ENCODE measurements at regions not wholly inside any gene's neighbourhood (a gene's known extent, or its start where the extent isn't known, plus 50 kb on each side); places are given as distances from the start of the nearest gene placed in this dataset.

GRCh38 chr4:174041555-174042105, 241.8 kb downstream of the FBXO8 start:
- TF ChIP-seq CREB5 (CRISPR knock-in tag; IDR thresholded peaks at IDR 0.05; ENCODE audit: low read depth): no peak
- ATAC-seq: no peak

GRCh38 chr4:174040287-174040686, 243.2 kb downstream of the FBXO8 start:
- TF ChIP-seq ZNF565 (CRISPR knock-in tag; conservative IDR thresholded peaks at IDR 0.05; ENCODE audit: low read depth) (no peak), PATZ1 (CRISPR knock-in tag; IDR thresholded peaks at IDR 0.05; ENCODE audit: borderline replicate concordance) (no peak)
- ATAC-seq: no peak

- TF ChIP-seq CSRNP3 (CRISPR knock-in tag; IDR thresholded peaks at IDR 0.05) (no peak), RARB (CRISPR knock-in tag; IDR thresholded peaks at IDR 0.05) (no peak), TCF4 (CRISPR knock-in tag; IDR thresholded peaks at IDR 0.05; ENCODE audit: borderline replicate concordance) (no peak), GLIS3 (CRISPR knock-in tag; IDR thresholded peaks at IDR 0.05) (no peak), OSR1 (CRISPR knock-in tag; IDR thresholded peaks at IDR 0.05) (no peak), ZNF70 (CRISPR knock-in tag; IDR thresholded peaks at IDR 0.05) (no peak), POU6F1 (CRISPR knock-in tag; IDR thresholded peaks at IDR 0.05; ENCODE audit: borderline replicate concordance, low read depth) (no peak), ZC3H10 (CRISPR knock-in tag; IDR thresholded peaks at IDR 0.05) (no peak), SNAI2 (CRISPR knock-in tag; IDR thresholded peaks at IDR 0.05) (no peak), PATZ1 (CRISPR knock-in tag; IDR thresholded peaks at IDR 0.05; ENCODE audit: borderline replicate concordance) (no peak), ESRRG (CRISPR knock-in tag; IDR thresholded peaks at IDR 0.05) (no peak), ARNTL (CRISPR knock-in tag; IDR thresholded peaks at IDR 0.05; ENCODE audit: borderline replicate concordance, low read depth) (no peak), ZNF8 (CRISPR knock-in tag; IDR thresholded peaks at IDR 0.05) (no peak), ZNF565 (CRISPR knock-in tag; conservative IDR thresholded peaks at IDR 0.05; ENCODE audit: low read depth) (no peak), TOX (CRISPR knock-in tag; IDR thresholded peaks at IDR 0.05; ENCODE audit: borderline replicate concordance) (no peak), CREB5 (CRISPR knock-in tag; IDR thresholded peaks at IDR 0.05; ENCODE audit: low read depth) (no peak), BACH2 (CRISPR knock-in tag; IDR thresholded peaks at IDR 0.05; ENCODE audit: borderline replicate concordance) (no peak), ZFP3 (CRISPR knock-in tag; IDR thresholded peaks at IDR 0.05) (no peak)
These were observed 245.0 kb downstream of the FBXO8 start for GRCh38 chr4:174038481-174038880.

GRCh38 chr4:174037631-174038030, 245.8 kb downstream of the FBXO8 start:
- ATAC-seq: no peak
- TF ChIP-seq ISL1 (CRISPR knock-in tag; IDR thresholded peaks at IDR 0.05): peak; percentile 85
- no peak for TF ChIP-seq BACH2 (CRISPR knock-in tag; IDR thresholded peaks at IDR 0.05; ENCODE audit: borderline replicate concordance)
- TF ChIP-seq ZC3H10 (CRISPR knock-in tag; IDR thresholded peaks at IDR 0.05): no peak
- peak; percentile 51; the same call in 1 of the 2 replicates for TF ChIP-seq CREB5 (CRISPR knock-in tag; IDR thresholded peaks at IDR 0.05; ENCODE audit: low read depth)

More at GRCh38 chr4:174038481-174038880, 245.0 kb downstream of the FBXO8 start:
- no peak for ATAC-seq

All from SK-N-SH treated with all-trans-retinoic acid at 6 μM for 48 hours (cell line).